Ascending aorta (tissue), 2 donors: ENCODE measurements at regions not wholly inside any gene's neighbourhood (a gene's known extent, or its start where the extent isn't known, plus 50 kb on each side); places are given as distances from the start of the nearest gene placed in this dataset.

Experiments
- DNase-seq, 2 donors: peaks; one replicate each; pipeline ENCODE4 v3.0.0-alpha.2; 2019; ENCODE audit warnings: low spot score in 2 of 2
- H3K27ac ChIP-seq, 2 donors: fragments of 200-600 bp; sonication (generic); one replicate each; pipeline ENCODE4 v1.5.1; 2016 to 2017; ENCODE audit warnings: mild to moderate bottlenecking in 1 of 2
- H3K27me3 ChIP-seq: fragments of 200-600 bp; sonication (generic); one replicate; pipeline ENCODE4 v1.5.1; 2017
- H3K36me3 ChIP-seq, 2 donors: fragments of 200-600 bp; sonication (generic); one replicate each; pipeline ENCODE4 v1.5.1; 2016
- H3K4me1 ChIP-seq, 2 donors: fragments of 200-600 bp; sonication (generic); one replicate each; pipeline ENCODE4 v1.5.1; 2016 to 2017; ENCODE audit warnings: mild to moderate bottlenecking in 1 of 2
- H3K4me3 ChIP-seq, 2 donors: fragments of 200-600 bp; sonication (generic); one replicate each; pipeline ENCODE4 v1.5.1; 2016 to 2017; ENCODE audit warnings: mild to moderate bottlenecking in 1 of 2
- H3K9me3 ChIP-seq, 2 donors: fragments of 200-600 bp; sonication (generic); one replicate each; pipeline ENCODE4 v1.5.1; 2016
- intact Hi-C: fragments of 100-400 bp; cut with DNase I; formaldehyde crosslinking; loops from one replicate; pipeline ENCODE4 v1.15.1; 2023
- TF ChIP-seq, protein P1 (sequence below), 3 experiments: fragments of 200-600 bp in 2 of 3; fragments of 450-650 bp in 1 of 3; sonication (generic) in 2 of 3; IDR thresholded peaks; one replicate each; pipeline ENCODE4 v1.5.1; 2016 to 2019; ENCODE audit warnings: antibody characterized with exemption in 3 of 3, mild to moderate bottlenecking in 1 of 3, moderate library complexity in 1 of 3

DNA sequence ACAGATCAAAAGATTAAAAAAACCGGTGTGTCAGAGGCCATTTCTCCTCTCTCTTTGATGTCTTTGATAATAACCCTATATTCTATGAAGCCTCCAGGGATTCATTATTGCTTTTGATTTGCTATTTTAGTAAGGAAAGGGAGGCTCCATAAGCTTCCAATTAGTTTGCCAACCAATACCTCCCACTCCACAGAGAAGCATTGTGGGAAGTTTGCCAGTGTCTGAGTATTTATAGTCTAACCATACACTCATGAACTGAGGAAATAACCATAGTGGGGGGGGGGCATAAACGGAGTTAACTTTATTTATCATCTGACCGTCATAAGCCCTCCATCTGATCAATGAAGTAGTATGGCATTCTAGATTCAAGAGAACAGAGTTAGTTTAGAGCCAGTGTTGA, 1066.8 kb upstream of the PABPC4L start:
- TF ChIP-seq, protein P1, sequence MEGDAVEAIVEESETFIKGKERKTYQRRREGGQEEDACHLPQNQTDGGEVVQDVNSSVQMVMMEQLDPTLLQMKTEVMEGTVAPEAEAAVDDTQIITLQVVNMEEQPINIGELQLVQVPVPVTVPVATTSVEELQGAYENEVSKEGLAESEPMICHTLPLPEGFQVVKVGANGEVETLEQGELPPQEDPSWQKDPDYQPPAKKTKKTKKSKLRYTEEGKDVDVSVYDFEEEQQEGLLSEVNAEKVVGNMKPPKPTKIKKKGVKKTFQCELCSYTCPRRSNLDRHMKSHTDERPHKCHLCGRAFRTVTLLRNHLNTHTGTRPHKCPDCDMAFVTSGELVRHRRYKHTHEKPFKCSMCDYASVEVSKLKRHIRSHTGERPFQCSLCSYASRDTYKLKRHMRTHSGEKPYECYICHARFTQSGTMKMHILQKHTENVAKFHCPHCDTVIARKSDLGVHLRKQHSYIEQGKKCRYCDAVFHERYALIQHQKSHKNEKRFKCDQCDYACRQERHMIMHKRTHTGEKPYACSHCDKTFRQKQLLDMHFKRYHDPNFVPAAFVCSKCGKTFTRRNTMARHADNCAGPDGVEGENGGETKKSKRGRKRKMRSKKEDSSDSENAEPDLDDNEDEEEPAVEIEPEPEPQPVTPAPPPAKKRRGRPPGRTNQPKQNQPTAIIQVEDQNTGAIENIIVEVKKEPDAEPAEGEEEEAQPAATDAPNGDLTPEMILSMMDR (IDR thresholded peaks at IDR 0.05), result no peak

DNA sequence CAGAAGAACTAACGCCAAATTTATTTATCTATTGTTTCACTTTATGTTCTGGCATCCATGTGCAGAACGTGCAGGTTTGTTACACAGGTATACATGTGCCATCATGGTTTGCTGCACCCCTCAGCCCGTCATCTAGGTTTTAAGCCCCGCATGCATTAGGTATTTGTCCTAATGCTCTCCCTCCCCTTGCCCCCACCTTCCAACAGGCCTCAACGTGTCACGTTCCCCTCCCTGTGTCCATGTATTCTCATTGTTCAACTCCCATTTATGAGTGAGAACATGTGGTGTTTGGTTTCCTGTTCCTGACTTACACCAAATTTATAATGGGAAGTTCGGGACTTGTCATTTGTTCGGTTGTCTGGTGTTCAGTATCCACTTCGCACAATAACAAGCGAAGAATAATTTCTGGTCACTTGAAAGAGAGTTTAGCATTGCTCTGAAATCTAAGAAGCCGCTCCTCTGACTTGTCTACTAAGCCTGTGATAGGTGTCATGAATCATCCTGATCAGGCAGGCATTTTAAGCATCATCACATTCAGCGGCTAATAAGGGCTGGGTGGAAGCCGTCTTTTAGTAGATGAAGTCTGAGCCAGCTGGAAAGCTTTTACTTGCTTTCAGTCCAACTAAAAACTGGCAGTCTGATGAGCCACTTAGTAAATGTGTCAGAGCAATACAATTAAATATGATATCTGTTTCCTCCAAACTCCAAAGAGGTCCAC, 1065.7 kb upstream of the PABPC4L start:
- H3K4me3 ChIP-seq, result no peak overlapping the region
- intact Hi-C loops, result no loop called here
- H3K27me3 ChIP-seq, result no peaks in the 10 kb centered on the region
- no peaks in the 10 kb centered on the region for H3K36me3 ChIP-seq
- TF ChIP-seq, protein P1 (IDR thresholded peaks at IDR 0.05), result no peak
- H3K27ac ChIP-seq, result no peak overlapping the region
- H3K9me3 ChIP-seq, result no peaks in the 10 kb centered on the region
- H3K4me1 ChIP-seq, result no peaks in the 10 kb centered on the region
- no peak for DNase-seq

More for the DNA sequence above, 1066.8 kb upstream of the PABPC4L start:
- intact Hi-C loops, result no loop called here
- Histone ChIP-seq H3K27me3 (no peaks in the 10 kb centered on the region), H3K4me3 (no peak overlapping the region), H3K9me3 (no peaks in the 10 kb centered on the region), H3K4me1 (no peaks in the 10 kb centered on the region), H3K27ac (no peak overlapping the region), H3K36me3 (no peaks in the 10 kb centered on the region)
- no peak for DNase-seq

DNA sequence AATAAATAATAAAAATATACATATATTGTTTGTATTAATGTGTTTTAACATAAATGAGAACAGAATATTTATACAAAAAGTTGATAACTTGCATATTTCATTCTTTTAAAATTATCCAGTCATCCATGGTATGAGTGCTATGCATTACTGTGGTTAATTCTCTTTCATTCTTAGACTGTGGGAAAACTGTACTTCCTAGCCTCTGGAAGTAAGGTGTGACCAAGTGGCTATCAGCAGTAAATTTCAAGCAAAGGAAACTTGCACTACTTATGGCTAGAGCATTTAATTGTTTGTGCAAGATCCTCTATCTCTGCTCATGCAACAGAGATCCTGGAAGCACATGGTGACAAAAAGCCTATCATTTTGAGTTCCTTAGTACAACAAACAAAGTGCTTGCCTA, 1054.5 kb upstream of the PABPC4L start:
- no peak for DNase-seq
- H3K4me3 ChIP-seq, result no peak overlapping the region
- H3K9me3 ChIP-seq, result no peaks in the 10 kb centered on the region
- H3K27me3 ChIP-seq, result no peaks in the 10 kb centered on the region
- intact Hi-C loops, result no loop called here
- H3K4me1 ChIP-seq, result no peaks in the 10 kb centered on the region
- no peak overlapping the region for H3K27ac ChIP-seq
- no peaks in the 10 kb centered on the region for H3K36me3 ChIP-seq
- TF ChIP-seq, protein P1 (IDR thresholded peaks at IDR 0.05), result no peak

DNA sequence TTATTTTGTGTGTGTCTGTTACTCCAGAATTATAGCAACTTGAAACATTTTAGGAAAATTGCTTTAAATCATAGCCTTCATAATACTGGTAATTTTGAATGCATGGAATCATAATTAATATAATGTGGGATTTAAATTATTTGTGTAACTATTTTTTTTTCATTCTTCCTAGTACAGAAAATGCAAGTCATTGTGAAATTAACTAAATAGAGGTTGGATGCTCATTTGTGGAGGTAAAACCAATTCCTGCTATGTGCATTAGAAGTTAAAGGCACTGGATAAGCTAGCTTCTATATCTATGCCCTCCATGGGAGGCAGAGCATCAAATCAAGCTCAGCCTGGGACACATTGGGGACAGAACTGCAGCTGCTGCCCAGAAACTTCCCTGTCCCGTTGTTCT, 1048.5 kb upstream of the PABPC4L start:
- no peak overlapping the region for H3K4me3 ChIP-seq
- no peaks in the 10 kb centered on the region for H3K36me3 ChIP-seq
- H3K27me3 ChIP-seq, result no peaks in the 10 kb centered on the region
- intact Hi-C loops, result no loop called here
- H3K9me3 ChIP-seq, result no peaks in the 10 kb centered on the region
- DNase-seq, result no peak
- no peak overlapping the region for H3K27ac ChIP-seq
- H3K4me1 ChIP-seq, result no peaks in the 10 kb centered on the region
- TF ChIP-seq, protein P1 (IDR thresholded peaks at IDR 0.05), result no peak

DNA sequence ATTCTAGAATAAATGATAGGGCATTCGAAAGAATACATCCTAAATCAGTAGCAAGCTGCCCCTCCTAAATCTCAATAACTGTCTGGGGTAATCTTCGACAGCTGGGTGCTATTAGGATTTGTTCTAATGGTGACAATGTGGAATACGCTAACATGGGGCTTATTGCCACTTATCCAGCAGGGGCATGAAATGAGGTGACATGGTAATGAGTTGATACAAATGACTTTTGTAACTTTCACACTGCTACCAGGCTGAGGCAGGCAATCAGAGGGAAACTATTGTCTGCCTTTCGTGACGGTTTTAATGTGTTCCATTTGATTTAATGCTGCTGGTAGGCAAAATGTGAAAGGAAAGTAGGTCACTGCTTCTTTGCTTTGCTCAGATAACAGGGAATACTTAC, 1047.4 kb upstream of the PABPC4L start:
- TF ChIP-seq, protein P1 (IDR thresholded peaks at IDR 0.05), result no peak
- DNase-seq, result no peak
- Histone ChIP-seq H3K27ac (no peak overlapping the region), H3K36me3 (no peaks in the 10 kb centered on the region), H3K4me3 (no peak overlapping the region), H3K9me3 (no peaks in the 10 kb centered on the region), H3K4me1 (no peaks in the 10 kb centered on the region), H3K27me3 (no peaks in the 10 kb centered on the region)
- intact Hi-C loops, result no loop called here

DNA sequence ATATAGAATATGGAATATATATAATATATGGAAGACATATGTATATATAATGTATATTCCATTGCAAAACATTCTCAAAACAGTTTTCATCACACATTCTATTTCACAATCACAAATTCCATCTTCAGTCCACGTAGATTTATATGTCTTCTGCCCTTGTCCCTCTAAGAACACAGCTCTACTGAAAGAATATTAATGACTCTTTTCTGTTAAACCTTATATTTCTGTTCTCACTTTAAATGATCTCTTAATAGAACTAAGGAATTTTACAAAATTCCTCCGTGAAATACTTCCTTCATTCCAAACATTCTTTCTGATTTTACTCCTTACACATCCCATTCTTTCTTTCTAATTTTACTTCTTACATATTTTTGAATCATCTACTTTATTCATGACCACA, 1043.1 kb upstream of the PABPC4L start:
- TF ChIP-seq, protein P1 (IDR thresholded peaks at IDR 0.05), result no peak
- H3K9me3 ChIP-seq, result no peaks in the 10 kb centered on the region
- H3K27ac ChIP-seq, result no peak overlapping the region
- no peak overlapping the region for H3K4me3 ChIP-seq
- H3K27me3 ChIP-seq, result no peaks in the 10 kb centered on the region
- H3K4me1 ChIP-seq, result no peaks in the 10 kb centered on the region
- H3K36me3 ChIP-seq, result no peaks in the 10 kb centered on the region
- intact Hi-C loops, result no loop called here
- no peak for DNase-seq
